ENCODE measurements at regions not wholly inside any gene's neighbourhood (a gene's known extent, or its start where the extent isn't known, plus 50 kb on each side); places are given as distances from the start of the nearest gene placed in this dataset.

DNA sequence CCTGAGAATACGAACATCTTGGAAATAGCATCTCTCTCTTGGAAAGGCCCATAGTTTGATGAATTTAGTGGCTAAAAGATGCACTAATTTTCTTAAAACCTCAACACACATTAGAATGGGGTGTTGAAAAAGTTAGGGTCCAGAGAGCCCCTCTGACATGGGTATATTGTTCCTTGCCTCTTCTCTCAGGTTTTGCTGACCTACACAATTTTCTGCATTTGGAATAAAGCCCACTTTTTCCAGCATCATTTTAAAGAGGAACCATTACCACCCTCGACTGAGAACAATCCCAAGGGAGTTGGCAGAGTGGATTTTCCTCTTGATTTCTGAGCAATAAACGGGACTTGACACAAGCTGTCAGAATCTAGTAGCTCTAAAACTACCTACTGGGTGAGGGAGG, 156.1 kb downstream of the PMP22 start:
- no peak for DNase-seq

DNA sequence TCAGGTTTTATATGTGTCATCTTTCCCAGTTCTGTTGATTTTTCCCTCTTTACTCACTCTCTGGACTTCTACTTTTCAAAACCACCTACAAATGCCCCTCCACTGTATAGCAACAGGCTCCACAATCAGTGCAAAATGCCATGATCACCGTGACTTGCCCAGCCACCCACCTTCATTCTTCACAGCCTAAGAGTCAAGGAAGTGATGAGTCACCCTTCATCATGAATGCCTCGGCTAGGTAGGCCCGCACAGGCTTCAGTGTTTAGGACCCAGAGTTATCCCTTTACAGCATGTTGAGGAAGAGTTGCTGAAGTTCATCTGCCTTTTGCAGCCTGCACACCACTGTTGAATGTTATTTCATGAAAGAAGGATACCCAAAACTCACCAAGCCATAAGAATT, 158.6 kb downstream of the PMP22 start:
- no peak for DNase-seq

DNA sequence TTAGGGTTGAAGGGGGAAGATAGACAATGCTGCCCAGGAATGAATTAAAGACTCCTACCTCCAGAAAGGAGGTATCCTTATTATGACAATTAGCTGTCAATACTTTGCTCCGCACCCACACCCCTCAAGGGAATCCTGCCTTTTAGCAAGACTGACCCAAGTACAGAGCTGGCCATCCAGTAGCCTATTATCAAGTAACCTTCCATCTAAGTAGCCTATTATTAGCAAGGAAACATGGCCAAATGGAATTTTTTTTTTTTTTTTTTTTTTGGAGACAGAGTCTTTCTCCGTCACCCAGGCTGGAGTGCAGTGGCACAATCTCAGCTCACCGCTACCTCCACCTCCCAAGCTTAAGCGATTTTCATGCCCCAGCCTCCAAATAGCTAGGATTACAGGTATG, 161.3 kb downstream of the PMP22 start:
- DNase-seq, result no peak

GRCh38 chr17:15101175-15101574, 164.0 kb downstream of the PMP22 start:
- no peak for DNase-seq

DNA sequence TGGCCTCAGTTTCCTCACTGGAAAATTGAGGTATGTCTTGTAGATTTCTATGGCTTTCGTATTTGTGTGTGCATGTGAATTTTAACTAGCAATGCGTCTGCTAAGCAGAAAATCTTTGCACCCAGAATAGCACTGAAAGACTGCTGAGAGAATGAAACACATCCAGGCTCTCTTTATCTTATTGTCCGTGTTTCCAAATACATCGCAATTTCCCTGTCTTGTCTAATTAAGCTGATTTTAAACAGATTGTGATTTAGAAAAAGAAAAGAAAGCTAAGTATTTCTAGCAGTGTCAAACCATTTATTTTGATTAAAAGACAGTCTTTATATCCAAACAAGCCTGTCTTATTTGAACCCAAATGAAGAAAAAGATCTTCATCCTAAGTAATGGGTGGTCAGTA, 168.6 kb downstream of the PMP22 start:
- DNase-seq, result no peak

DNA sequence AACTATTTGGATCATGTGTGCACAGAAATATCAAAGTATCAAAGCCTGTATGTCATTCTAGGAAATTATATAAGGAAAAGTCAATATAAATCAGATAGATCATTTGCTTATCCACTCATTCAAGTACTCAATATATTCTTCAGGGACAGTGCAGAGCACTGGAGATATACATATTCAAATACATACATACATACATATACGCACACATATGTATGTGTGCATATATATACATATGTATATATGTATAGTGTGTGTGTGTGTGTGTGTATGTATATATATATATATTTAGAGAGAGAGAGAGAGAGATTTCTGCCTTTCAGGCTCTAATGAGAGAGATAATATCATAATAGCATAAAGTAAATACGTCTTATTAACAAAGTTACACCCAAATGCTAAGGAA, 169.2 kb downstream of the PMP22 start:
- no peak for DNase-seq

- no peak for DNase-seq
Measured at GRCh38 chr17:15092762-15093161, 172.4 kb downstream of the PMP22 start.

DNA sequence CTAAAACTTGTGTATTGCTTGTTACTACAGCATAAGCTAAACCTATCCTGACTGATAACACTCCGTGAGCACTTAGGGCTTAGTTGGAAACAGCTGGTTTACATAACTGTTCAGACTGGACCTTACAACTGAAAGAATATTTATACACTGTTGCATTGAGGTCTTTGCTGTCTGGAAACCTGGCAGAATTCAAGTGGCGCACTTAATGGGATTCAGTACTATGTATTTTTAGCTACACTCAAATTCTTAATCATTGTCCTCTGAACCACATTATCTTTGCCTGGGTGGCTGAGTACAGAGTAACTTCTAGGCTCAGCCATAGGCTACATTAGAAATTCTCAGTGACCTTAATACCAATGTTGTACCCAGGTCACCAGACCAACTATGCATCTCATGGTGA, 172.9 kb downstream of the PMP22 start:
- no peak for DNase-seq

GRCh38 chr17:15091825-15092224, 173.3 kb downstream of the PMP22 start:
- DNase-seq, result no peak

- no peak for DNase-seq
Measured at GRCh38 chr17:15090533-15090932, 174.6 kb downstream of the PMP22 start.

- DNase-seq, result no peak
Measured at GRCh38 chr17:15087946-15088345, 177.2 kb downstream of the PMP22 start.

DNA sequence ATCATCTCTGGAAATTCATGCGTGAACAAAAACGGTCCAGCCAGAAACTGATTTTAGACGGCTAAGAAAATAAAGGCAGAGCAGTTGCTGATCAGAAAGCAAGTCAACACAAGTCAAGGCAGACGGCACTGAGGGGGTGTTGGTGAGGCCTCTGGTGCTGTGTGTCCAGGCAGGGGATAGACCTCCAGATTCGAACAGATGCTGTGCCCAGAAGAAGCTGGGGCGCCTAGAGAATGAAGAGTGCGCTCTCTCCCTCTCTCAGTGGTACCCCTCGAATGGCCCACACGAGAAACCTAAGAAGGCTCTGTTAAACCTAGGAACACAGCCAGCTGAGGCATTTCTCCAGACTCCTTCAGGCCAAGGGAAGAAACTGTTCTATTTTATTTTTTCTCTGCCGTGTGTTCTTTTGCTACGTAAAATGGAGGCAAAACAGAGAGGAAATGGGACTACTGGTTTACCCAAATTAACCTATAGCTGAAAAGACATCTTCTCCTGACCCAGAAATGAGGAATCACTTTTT, 178.3 kb downstream of the PMP22 start:
- DNase-seq, result no peak

- DNase-seq, result no peak
Measured at GRCh38 chr17:15085890-15086677, 179.0 kb downstream of the PMP22 start.

GRCh38 chr17:15083225-15083624, 181.9 kb downstream of the PMP22 start:
- no peak for DNase-seq

DNA sequence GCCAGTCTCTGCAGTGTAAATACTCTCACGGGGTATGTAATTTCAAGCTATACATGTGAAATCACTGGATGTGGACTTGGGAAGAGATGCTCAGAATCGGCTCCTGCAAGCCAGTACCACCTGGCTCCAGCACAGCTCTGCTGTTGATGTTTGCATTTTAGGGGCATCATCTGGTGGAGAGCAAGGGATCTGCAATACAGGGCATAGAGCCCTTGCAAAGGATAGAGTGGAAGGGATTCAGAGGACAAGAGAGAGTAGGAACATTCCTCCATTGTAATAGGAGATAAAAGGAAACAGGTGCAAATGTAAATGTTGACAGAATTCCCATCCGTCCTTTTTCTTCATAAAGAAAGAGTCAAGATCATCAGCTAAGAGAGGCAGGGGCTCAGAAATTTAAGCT, 184.1 kb downstream of the PMP22 start:
- no peak for DNase-seq

GRCh38 chr17:15078570-15078969, 186.6 kb downstream of the PMP22 start:
- DNase-seq, result no peak

DNA sequence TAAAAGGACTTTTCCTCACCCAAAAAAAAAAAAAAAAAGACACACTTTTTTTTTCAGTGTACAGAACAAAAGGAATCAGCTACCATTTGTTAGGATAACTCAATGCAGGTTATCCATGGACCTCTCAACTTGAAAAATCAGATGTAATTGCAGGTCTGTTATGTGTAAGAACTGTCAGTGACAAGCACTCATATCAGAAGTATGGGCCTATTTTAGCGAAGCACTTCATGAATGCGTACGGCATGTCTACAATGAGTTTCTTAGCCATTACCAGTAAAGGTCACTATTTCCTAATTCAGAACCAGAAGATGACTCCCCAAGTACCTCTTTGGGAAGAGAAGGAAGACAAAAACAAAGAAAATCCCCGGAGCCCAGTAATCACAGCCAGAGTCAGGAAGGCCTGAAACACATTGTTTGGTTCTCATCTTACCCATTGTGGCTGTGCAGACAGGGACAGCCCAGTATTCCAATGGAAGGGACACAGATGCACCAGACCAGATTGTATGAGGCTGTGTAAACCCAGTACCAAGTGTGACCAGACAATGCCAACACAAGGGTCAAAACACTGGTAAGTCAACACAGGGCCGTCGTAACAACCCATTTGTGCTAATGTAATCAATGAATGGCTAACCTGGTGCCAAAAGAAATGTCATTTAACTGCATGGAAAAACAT, 188.0 kb downstream of the PMP22 start:
- DNase-seq, result no peak

GRCh38 chr17:15051933-15052332, 213.2 kb downstream of the PMP22 start:
- no peak for DNase-seq

GRCh38 chr17:15049795-15050160, 215.3 kb downstream of the PMP22 start:
- no peak for DNase-seq

- DNase-seq, result no peak
Measured at GRCh38 chr17:15048933-15049794, 216.0 kb downstream of the PMP22 start.

DNA sequence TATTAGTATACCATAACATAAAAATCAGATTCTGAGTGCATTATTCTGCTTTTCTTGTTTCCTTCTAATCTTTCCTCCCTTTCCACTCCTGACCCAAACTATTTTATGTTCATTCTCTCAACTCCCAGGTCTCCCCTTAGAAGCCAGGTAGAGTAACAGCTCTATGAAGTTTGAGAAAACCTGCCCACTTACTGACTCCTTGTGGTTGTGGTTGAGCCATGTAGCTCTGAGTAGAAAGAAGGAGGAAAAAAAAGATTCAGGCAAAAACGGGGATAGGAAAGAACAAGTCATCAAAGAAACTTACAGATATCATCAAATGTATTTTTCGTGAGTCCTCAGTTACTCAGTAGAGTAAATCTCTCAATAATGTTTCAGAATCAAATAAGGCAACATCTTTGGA, 216.7 kb downstream of the PMP22 start:
- no peak for DNase-seq

DNA sequence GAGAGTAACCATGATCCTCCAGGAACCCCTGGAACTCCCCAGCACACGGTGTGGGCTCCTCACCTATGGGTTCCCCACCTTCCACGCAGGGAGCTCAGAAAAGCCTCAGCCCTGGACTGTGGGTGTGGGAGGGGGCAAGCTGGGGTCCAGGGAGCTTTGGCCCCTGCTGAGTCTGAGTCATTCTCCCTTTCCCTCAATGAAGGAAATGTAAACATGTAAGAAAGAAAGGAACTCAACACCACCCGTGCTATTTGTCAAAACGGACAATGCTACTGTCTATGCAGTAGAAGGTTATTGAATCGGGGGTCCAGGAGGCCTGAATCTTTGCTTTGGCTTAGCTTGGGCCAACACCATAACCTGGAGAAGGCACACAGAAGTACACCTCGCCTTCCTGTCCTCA, 222.8 kb downstream of the PMP22 start:
- no peak for DNase-seq

GRCh38 chr17:15039366-15039765, 225.8 kb downstream of the PMP22 start:
- no peak for DNase-seq

DNA sequence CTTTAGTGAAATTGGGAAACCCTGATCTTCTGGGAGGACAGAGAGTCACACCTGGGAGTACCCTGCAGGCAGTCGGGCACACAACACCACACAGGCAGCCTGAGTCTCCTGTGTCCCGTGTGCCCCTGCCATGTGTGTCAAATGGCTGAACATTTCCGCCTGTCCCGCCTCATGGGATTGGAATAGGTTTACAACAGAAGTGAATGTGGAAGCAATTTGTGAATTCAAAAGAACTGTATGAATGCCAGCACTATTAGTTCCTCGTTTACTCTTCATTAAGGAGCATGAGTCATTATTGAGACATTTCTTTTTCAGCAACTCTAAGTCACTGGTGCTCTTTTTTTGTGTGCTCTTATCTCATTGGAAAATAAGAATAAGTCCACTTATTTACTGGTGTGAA, 226.5 kb downstream of the PMP22 start:
- DNase-seq, result no peak

Data from NCI-H1694 treated with DMSO at 0.1 percent for 48 hours (cell line).